ENCODE measurements at regions not wholly inside any gene's neighbourhood (a gene's known extent, or its start where the extent isn't known, plus 50 kb on each side); places are given as distances from the start of the nearest gene placed in this dataset.

GRCh38 chr20:52845044-52845443, 127.1 kb upstream of the TSHZ2 start:
- TF ChIP-seq CTCF (IDR thresholded peaks at IDR 0.05) (no peak), TCF7L2 (IDR thresholded peaks at IDR 0.05; ENCODE audit: low read depth, low read length) (no peak), POLR2AphosphoS5 (IDR thresholded peaks at IDR 0.05; ENCODE audit: low read depth, low read length) (no peak), REST (IDR thresholded peaks at IDR 0.05; ENCODE audit: insufficient read depth in 1 of 2, low read depth in 2 of 2, low read length in 1 of 2) (no peak), SIN3A (IDR thresholded peaks at IDR 0.05; ENCODE audit: borderline replicate concordance, insufficient read depth, low read depth, low read length) (no peak)
- intact Hi-C loops (cut with micrococcal nuclease; ENCODE audit: unreplicated experiment): no loop called here

GRCh38 chr20:52843425-52843824, 128.7 kb upstream of the TSHZ2 start:
- BruUV-seq (replicated peaks): no TSS peak
- H3K27ac ChIP-seq (ENCODE audit: low read length): no peak overlapping the region
- ChIA-PET CTCF (no interaction called here), POLR2A (no interaction called here)
- no peaks in the 10 kb centered on the region for H3K36me3 ChIP-seq (ENCODE audit: control insufficient read depth, insufficient read depth, low read length)
- no peak overlapping the region for H3K4me3 ChIP-seq (ENCODE audit: low read depth in 2 of 2, low read length in 2 of 2)
- TF ChIP-seq SIN3A (IDR thresholded peaks at IDR 0.05; ENCODE audit: borderline replicate concordance, insufficient read depth, low read depth, low read length) (no peak), CTCF (IDR thresholded peaks at IDR 0.05) (no peak), POLR2AphosphoS5 (IDR thresholded peaks at IDR 0.05; ENCODE audit: low read depth, low read length) (no peak), TCF7L2 (IDR thresholded peaks at IDR 0.05; ENCODE audit: low read depth, low read length) (no peak), REST (IDR thresholded peaks at IDR 0.05; ENCODE audit: insufficient read depth in 1 of 2, low read depth in 2 of 2, low read length in 1 of 2) (no peak)
- in situ Hi-C loops (cut with HindIII; ENCODE audit: low pct_unique_long_range_greater_than_20kb, low sequenced_read_pairs) (no loop called here), intact Hi-C loops (cut with micrococcal nuclease; ENCODE audit: unreplicated experiment) (no loop called here)
- no peak for ATAC-seq
- no peaks in the 10 kb centered on the region for H3K27me3 ChIP-seq (ENCODE audit: control insufficient read depth, insufficient read depth, low read length)
- no peaks in the 10 kb centered on the region for H3K9me3 ChIP-seq (ENCODE audit: control insufficient read depth, insufficient read depth, low read depth, low read length)
- no peaks in the 10 kb centered on the region for H3K4me1 ChIP-seq (ENCODE audit: control insufficient read depth, insufficient read depth, low read length)
- DNase-seq (ENCODE audit: low read depth, low spot score): no peak

More at GRCh38 chr20:52845044-52845443, 127.1 kb upstream of the TSHZ2 start:
- H3K27me3 ChIP-seq (ENCODE audit: control insufficient read depth, insufficient read depth, low read length): no peaks in the 10 kb centered on the region
- no peaks in the 10 kb centered on the region for H3K9me3 ChIP-seq (ENCODE audit: control insufficient read depth, insufficient read depth, low read depth, low read length)
- in situ Hi-C loops (cut with HindIII; ENCODE audit: low pct_unique_long_range_greater_than_20kb, low sequenced_read_pairs): no loop called here
- ChIA-PET POLR2A (no interaction called here), CTCF (no interaction called here)
- BruUV-seq (replicated peaks): no TSS peak
- H3K4me1 ChIP-seq (ENCODE audit: control insufficient read depth, insufficient read depth, low read length): no peaks in the 10 kb centered on the region
- DNase-seq (ENCODE audit: low read depth, low spot score) (no peak), ATAC-seq (no peak)
- no peak overlapping the region for H3K4me3 ChIP-seq (ENCODE audit: low read depth in 2 of 2, low read length in 2 of 2)
- H3K36me3 ChIP-seq (ENCODE audit: control insufficient read depth, insufficient read depth, low read length): no peaks in the 10 kb centered on the region
- no peak overlapping the region for H3K27ac ChIP-seq (ENCODE audit: low read length)
